ENCODE measurements at regions not wholly inside any gene's neighbourhood (a gene's known extent, or its start where the extent isn't known, plus 50 kb on each side); places are given as distances from the start of the nearest gene placed in this dataset.

- intact Hi-C loops (cut with DNase I) = no loop called here
- H3K27me3 ChIP-seq = no peaks in the 10 kb centered on the region
- peaks cover 0 to 11% of the 10 kb centered on the region in 2 donors for H3K4me1 ChIP-seq
- no peak overlapping the region for H3K4me3 ChIP-seq
- TF ChIP-seq CTCF (IDR thresholded peaks at IDR 0.05) = no peak
- no peaks in the 10 kb centered on the region for H3K9me3 ChIP-seq
- no peak for DNase-seq (ENCODE audit: low spot score in 2 of 2)
- H3K36me3 ChIP-seq = no peaks in the 10 kb centered on the region
- H3K27ac ChIP-seq = no peak overlapping the region
Observed at GRCh38 chr2:41913311-41913710, 134.5 kb upstream of the PKDCC start.

GRCh38 chr2:41913921-41914609 lies 133.8 kb upstream of the PKDCC start:
- Histone ChIP-seq H3K4me1 (peaks cover 0 to 11% of the 10 kb centered on the region in 2 donors), H3K36me3 (no peaks in the 10 kb centered on the region), H3K4me3 (no peak overlapping the region), H3K9me3 (no peaks in the 10 kb centered on the region), H3K27ac (peak overlapping the region in 1 of 2 donors; percentile 19), H3K27me3 (no peaks in the 10 kb centered on the region)
- intact Hi-C loops (cut with DNase I) = loop anchor here (2.0 kb wide), 1 partner anchor 49 kb away; no protein-coding TSS in a partner anchor
- no peak for TF ChIP-seq CTCF (IDR thresholded peaks at IDR 0.05)
- DNase-seq (ENCODE audit: low spot score in 2 of 2) = no peak

- TF ChIP-seq CTCF (IDR thresholded peaks at IDR 0.05) = no peak
- H3K27ac ChIP-seq = peak overlapping the region in 1 of 2 donors; percentile 19
- intact Hi-C loops (cut with DNase I) = loop anchor here (2.0 kb wide), 1 partner anchor 48 kb away; no protein-coding TSS in a partner anchor
- H3K4me1 ChIP-seq = peaks cover 0 to 11% of the 10 kb centered on the region in 2 donors
- no peak for DNase-seq (ENCODE audit: low spot score in 2 of 2)
- H3K36me3 ChIP-seq = no peaks in the 10 kb centered on the region
- no peak overlapping the region for H3K4me3 ChIP-seq
- no peaks in the 10 kb centered on the region for H3K27me3 ChIP-seq
- no peaks in the 10 kb centered on the region for H3K9me3 ChIP-seq
Observed at GRCh38 chr2:41914936-41915335, 132.9 kb upstream of the PKDCC start.

- DNase-seq (ENCODE audit: low spot score in 2 of 2) = no peak
- intact Hi-C loops (cut with DNase I) = no loop called here
Observed at GRCh38 chr2:41916177-41916576, 131.6 kb upstream of the PKDCC start.

GRCh38 chr2:41917587-41917986 lies 130.2 kb upstream of the PKDCC start:
- no peak for DNase-seq (ENCODE audit: low spot score in 2 of 2)
- H3K27me3 ChIP-seq = no peaks in the 10 kb centered on the region
- TF ChIP-seq CTCF (IDR thresholded peaks at IDR 0.05) = no peak
- H3K4me3 ChIP-seq = no peak overlapping the region
- no peak overlapping the region for H3K27ac ChIP-seq
- peaks cover 0 to 3% of the 10 kb centered on the region in 2 donors for H3K4me1 ChIP-seq
- no peaks in the 10 kb centered on the region for H3K36me3 ChIP-seq
- H3K9me3 ChIP-seq = no peaks in the 10 kb centered on the region
- intact Hi-C loops (cut with DNase I) = no loop called here

More at GRCh38 chr2:41916177-41916576, 131.6 kb upstream of the PKDCC start:
- Histone ChIP-seq H3K36me3 (no peaks in the 10 kb centered on the region), H3K9me3 (no peaks in the 10 kb centered on the region), H3K27me3 (no peaks in the 10 kb centered on the region), H3K4me3 (no peak overlapping the region), H3K4me1 (peaks cover 0 to 11% of the 10 kb centered on the region in 2 donors), H3K27ac (no peak overlapping the region)
- TF ChIP-seq CTCF (IDR thresholded peaks at IDR 0.05) = no peak

Measured in ascending aorta (tissue), 2 donors.